ENCODE measurements at regions not wholly inside any gene's neighbourhood (a gene's known extent, or its start where the extent isn't known, plus 50 kb on each side); places are given as distances from the start of the nearest gene placed in this dataset.

DNA sequence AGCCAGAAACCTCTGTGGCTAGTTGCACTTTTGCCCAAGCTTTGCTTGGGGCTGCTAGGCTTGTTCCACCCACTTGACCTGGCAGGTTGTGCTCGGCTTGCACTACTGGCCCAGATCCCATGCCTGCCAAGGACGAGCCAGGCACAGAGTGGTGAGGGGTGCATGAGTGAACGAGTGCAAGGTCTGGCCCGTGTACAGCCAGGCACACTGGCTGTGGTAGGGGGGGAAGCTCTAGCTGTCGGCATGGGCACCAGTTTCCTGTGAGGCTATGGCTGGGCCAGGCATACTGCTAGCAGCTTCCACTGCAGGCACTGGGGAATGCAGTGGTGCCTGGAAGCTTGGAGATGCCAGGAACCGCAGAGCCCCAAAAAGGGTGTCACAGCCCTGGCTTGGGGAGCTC is 210.4 kb downstream of the AKAIN1 start:
- Histone ChIP-seq H3K27ac (replicated peaks) (no peak overlapping the region), H3K9me3 (replicated peaks) (peaks cover 35% of the 10 kb centered on the region), H3K27me3 (ENCODE audit: low read depth) (no peaks in the 10 kb centered on the region), H3K4me1 (no peaks in the 10 kb centered on the region), H3K36me3 (no peaks in the 10 kb centered on the region), H3K4me3 (no peak overlapping the region)
- no peak for DNase-seq
- intact Hi-C loops (cut with micrococcal nuclease): no loop called here
- TF ChIP-seq, protein P1, sequence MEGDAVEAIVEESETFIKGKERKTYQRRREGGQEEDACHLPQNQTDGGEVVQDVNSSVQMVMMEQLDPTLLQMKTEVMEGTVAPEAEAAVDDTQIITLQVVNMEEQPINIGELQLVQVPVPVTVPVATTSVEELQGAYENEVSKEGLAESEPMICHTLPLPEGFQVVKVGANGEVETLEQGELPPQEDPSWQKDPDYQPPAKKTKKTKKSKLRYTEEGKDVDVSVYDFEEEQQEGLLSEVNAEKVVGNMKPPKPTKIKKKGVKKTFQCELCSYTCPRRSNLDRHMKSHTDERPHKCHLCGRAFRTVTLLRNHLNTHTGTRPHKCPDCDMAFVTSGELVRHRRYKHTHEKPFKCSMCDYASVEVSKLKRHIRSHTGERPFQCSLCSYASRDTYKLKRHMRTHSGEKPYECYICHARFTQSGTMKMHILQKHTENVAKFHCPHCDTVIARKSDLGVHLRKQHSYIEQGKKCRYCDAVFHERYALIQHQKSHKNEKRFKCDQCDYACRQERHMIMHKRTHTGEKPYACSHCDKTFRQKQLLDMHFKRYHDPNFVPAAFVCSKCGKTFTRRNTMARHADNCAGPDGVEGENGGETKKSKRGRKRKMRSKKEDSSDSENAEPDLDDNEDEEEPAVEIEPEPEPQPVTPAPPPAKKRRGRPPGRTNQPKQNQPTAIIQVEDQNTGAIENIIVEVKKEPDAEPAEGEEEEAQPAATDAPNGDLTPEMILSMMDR (IDR thresholded peaks at IDR 0.05; ENCODE audit: borderline replicate concordance): no peak

DNA sequence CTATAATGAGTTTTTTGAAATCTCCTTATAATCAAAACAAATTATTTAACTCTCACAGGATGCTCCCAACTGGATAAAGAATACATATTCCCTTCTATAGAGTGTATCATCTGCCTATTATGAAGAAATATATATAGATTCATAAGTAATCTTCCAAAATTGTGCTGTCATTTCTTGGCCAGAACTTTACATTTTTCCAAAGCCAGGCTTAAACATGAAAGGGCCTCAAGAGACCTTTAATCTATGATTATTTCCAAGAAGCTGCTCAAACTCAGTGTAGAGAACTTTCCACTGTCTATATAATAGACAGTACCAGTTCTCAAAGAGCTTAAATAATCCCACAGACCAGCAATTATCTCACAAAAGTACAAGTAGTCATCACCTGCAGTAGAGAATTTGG is 211.0 kb downstream of the AKAIN1 start:
- TF ChIP-seq, protein P1 (IDR thresholded peaks at IDR 0.05; ENCODE audit: borderline replicate concordance): no peak
- no peaks in the 10 kb centered on the region for H3K27me3 ChIP-seq (ENCODE audit: low read depth)

DNA sequence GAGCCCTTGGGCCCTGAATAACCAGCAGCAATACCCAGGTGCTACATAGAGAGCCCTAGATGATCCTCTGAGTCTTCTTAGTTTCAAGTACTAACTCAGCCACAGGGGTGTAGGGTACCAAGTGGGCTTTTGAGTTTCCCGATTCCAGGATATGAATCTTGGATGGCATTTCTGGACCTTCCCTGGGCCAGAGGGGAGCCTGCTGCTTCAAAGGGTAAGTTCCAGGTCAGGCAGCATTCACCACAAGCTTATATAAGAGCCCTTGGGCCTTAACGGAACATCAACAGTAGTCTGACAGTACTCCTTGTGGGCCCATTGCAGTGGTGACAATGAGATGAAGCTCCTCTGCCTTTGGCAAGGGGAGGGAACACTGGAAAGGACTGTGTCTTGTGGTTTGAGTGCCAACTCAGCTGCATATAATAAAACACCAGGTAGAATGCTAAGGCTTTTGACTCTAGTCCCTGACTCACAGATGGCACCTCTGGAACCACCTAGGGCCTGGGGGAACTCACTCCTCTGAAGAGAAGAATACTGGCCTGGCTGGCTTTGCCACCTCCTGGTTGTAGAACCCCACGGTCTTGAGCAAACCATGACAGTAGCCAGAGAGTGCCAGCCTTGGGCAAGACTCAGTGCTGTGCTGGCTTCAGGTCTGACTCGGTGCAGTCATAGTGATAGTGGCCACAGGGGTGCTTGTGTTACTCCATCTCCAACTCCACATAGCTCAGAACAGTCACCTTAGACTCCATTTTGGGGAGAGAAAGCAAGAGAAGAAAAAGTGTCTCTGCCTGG is 235.7 kb downstream of the AKAIN1 start:
- Histone ChIP-seq H3K36me3 (no peaks in the 10 kb centered on the region), H3K27me3 (ENCODE audit: low read depth) (no peaks in the 10 kb centered on the region), H3K27ac (replicated peaks) (no peak overlapping the region), H3K4me1 (no peaks in the 10 kb centered on the region), H3K9me3 (replicated peaks) (peaks cover 65% of the 10 kb centered on the region), H3K4me3 (no peak overlapping the region)
- intact Hi-C loops (cut with micrococcal nuclease): no loop called here
- no peak for DNase-seq
- TF ChIP-seq, protein P1 (IDR thresholded peaks at IDR 0.05; ENCODE audit: borderline replicate concordance): no peak

More for the DNA sequence above, 211.0 kb downstream of the AKAIN1 start:
- intact Hi-C loops (cut with micrococcal nuclease): no loop called here
- H3K4me3 ChIP-seq: no peak overlapping the region
- peaks cover 34% of the 10 kb centered on the region for H3K9me3 ChIP-seq (replicated peaks)
- H3K27ac ChIP-seq (replicated peaks): no peak overlapping the region
- H3K36me3 ChIP-seq: no peaks in the 10 kb centered on the region
- DNase-seq: no peak
- no peaks in the 10 kb centered on the region for H3K4me1 ChIP-seq

DNA sequence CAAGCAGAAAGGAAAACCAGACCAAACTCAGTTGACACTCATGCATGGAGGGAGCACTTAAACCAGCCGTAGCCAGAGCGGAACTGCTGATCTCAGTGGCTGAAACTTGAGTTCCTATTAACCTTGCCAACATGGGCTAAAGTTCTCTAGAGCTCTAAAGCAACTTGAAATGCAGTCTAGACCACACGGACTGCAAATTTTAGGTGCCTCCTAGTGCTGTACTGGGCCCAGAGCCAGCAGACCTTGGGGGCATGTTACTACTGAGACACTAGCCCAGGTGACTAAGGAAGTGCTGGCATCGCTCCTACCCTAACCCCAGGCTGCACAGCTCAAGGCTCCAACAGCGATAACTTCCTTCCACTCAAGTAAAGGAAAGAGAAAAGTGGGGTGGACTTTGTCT is 236.5 kb downstream of the AKAIN1 start:
- intact Hi-C loops (cut with micrococcal nuclease): no loop called here
- Histone ChIP-seq H3K9me3 (replicated peaks) (peaks cover 58% of the 10 kb centered on the region), H3K4me1 (no peaks in the 10 kb centered on the region), H3K27me3 (ENCODE audit: low read depth) (no peaks in the 10 kb centered on the region), H3K4me3 (no peak overlapping the region), H3K36me3 (no peaks in the 10 kb centered on the region), H3K27ac (replicated peaks) (no peak overlapping the region)
- DNase-seq: no peak
- TF ChIP-seq, protein P1 (IDR thresholded peaks at IDR 0.05; ENCODE audit: borderline replicate concordance): no peak

DNA sequence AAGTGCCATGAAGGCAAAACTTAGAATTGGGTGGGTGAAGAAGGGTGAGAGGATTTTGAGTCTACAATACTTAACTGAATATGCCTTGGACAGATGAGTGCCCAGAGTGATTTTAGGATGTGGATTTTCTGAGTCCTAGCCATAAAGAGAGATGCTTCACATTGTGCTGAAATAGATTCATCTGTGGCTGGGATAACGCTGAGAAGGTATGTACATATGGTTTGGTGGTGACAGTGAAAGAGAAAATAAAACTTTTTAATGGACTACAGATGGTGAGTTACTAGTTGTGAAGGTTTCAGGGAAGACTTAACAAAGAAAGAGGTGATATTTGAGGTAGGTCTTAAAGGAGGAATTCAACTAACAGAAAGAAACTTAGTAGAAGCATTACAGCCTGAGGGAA is 265.8 kb downstream of the AKAIN1 start:
- intact Hi-C loops (cut with micrococcal nuclease): no loop called here
- Histone ChIP-seq H3K36me3 (no peaks in the 10 kb centered on the region), H3K27ac (replicated peaks) (no peak overlapping the region), H3K27me3 (ENCODE audit: low read depth) (no peaks in the 10 kb centered on the region), H3K4me3 (no peak overlapping the region), H3K9me3 (replicated peaks) (peaks cover 42% of the 10 kb centered on the region), H3K4me1 (no peaks in the 10 kb centered on the region)
- DNase-seq: no peak
- TF ChIP-seq, protein P1 (IDR thresholded peaks at IDR 0.05; ENCODE audit: borderline replicate concordance): no peak
